Rectal smooth muscle tissue (tissue), 1 donor: ENCODE measurements at regions not wholly inside any gene's neighbourhood (a gene's known extent, or its start where the extent isn't known, plus 50 kb on each side); places are given as distances from the start of the nearest gene placed in this dataset.
A peak's percentile ranks its signal among the peaks of the same experiment; 100 is the strongest.

Experiments used
- H3K27ac ChIP-seq: one replicate; pipeline ENCODE4 v1.7.0; 2013; ENCODE audit warnings: low read depth, low read length, inconsistent platforms
- H3K27me3 ChIP-seq: one replicate; pipeline ENCODE4 v1.7.0; 2013; ENCODE audit warnings: low read length; ENCODE audit not compliant: control insufficient read depth, insufficient read depth
- H3K36me3 ChIP-seq: one replicate; pipeline ENCODE4 v1.7.0; 2013; ENCODE audit warnings: low read length; ENCODE audit not compliant: control insufficient read depth, insufficient read depth
- H3K4me1 ChIP-seq: one replicate; pipeline ENCODE4 v1.7.0; 2013; ENCODE audit warnings: low read length; ENCODE audit not compliant: control insufficient read depth, insufficient read depth
- H3K4me3 ChIP-seq: one replicate; pipeline ENCODE4 v1.7.0; 2013; ENCODE audit warnings: low read length
- H3K9ac ChIP-seq: one replicate; pipeline ENCODE4 v1.7.0; 2013; ENCODE audit warnings: low read length

- Histone ChIP-seq H3K4me3 (no peak overlapping the region), H3K9ac (no peak overlapping the region), H3K36me3 (no peaks in the 10 kb centered on the region), H3K27ac (no peak overlapping the region), H3K27me3 (no peaks in the 10 kb centered on the region), H3K4me1 (peaks cover 6% of the 10 kb centered on the region)
Observed at GRCh38 chr14:76583174-76583573, 178.1 kb upstream of the VASH1 start.

DNA sequence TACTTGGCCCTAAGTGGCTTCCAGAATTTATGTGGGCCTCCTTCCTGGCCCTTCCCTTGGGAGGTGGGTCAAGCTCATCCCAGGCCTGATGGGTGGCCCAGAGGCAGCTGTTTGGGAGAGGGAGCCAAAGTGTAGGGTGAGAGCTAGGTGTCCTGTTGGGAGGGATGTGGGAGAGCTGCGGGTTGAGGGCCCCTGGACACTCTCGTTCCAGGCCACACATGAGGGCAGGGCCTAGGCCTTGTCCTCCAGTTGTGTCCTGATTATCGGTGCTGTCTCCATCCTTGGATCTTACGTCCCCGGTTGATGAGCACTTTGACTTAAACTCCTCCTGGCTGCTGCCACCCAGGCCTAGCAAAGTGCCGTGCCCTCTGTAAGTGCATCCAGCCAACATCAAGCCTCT lies 177.5 kb upstream of the VASH1 start:
- no peak overlapping the region for H3K9ac ChIP-seq
- H3K4me3 ChIP-seq, result no peak overlapping the region
- peaks cover 6% of the 10 kb centered on the region for H3K4me1 ChIP-seq
- no peaks in the 10 kb centered on the region for H3K27me3 ChIP-seq
- H3K36me3 ChIP-seq, result no peaks in the 10 kb centered on the region
- no peak overlapping the region for H3K27ac ChIP-seq

- no peak overlapping the region for H3K9ac ChIP-seq
- H3K36me3 ChIP-seq, result no peaks in the 10 kb centered on the region
- no peak overlapping the region for H3K27ac ChIP-seq
- peaks cover 6% of the 10 kb centered on the region for H3K4me1 ChIP-seq
- no peaks in the 10 kb centered on the region for H3K27me3 ChIP-seq
- no peak overlapping the region for H3K4me3 ChIP-seq
Observed at GRCh38 chr14:76584271-76584702, 177.0 kb upstream of the VASH1 start.

GRCh38 chr14:76585616-76586015 lies 175.7 kb upstream of the VASH1 start:
- Histone ChIP-seq H3K4me1 (peaks cover 6% of the 10 kb centered on the region), H3K27ac (no peak overlapping the region), H3K9ac (no peak overlapping the region), H3K36me3 (no peaks in the 10 kb centered on the region), H3K27me3 (no peaks in the 10 kb centered on the region), H3K4me3 (no peak overlapping the region)

DNA sequence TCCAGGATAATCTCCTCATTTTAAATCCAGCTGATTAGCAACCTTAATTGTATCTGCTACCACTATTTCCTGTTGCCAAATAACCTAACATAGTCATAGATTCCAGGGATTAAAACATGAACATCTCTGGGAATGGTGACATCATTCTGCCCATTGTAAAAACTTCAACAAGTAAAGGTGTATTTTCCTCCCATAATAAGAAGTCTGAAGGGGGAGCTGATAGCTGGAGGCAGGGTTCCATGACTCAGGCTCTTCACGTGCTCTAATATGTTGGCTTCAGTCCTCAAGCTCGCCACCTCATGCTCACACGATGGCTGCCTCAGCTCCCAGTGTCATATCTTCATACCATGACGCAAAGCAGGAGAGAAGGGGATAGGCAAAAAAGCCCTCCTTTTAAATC lies 172.0 kb upstream of the VASH1 start:
- Histone ChIP-seq H3K4me1 (peaks cover 12% of the 10 kb centered on the region), H3K27ac (no peak overlapping the region), H3K9ac (no peak overlapping the region), H3K36me3 (no peaks in the 10 kb centered on the region), H3K27me3 (no peaks in the 10 kb centered on the region), H3K4me3 (no peak overlapping the region)

DNA sequence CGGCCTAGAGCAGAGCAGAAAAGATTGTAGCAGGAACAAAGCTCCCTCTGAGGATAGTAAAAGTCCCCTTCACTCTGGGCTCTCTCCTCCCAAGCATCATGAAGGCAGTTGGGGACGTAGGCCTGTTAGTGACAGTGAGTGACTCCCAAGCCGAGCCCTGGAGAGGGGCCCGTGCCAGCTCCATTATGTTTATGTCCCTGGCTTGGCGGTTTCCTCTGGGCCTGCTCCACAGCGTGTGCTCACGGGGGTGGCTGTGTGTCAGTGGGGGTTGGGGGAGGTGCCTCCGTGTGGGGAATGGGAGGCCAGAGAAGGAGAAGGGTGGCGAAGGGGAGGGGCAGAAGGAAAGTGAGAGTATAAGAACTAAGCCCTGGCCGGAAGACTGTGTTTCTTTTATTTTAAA lies 170.0 kb upstream of the VASH1 start:
- Histone ChIP-seq H3K4me3 (no peak overlapping the region), H3K27ac (peak overlapping the region; percentile 52), H3K9ac (no peak overlapping the region), H3K36me3 (no peaks in the 10 kb centered on the region), H3K4me1 (peaks cover 11% of the 10 kb centered on the region), H3K27me3 (no peaks in the 10 kb centered on the region)

GRCh38 chr14:76595266-76595665 lies 166.0 kb upstream of the VASH1 start:
- Histone ChIP-seq H3K27me3 (peaks cover 4% of the 10 kb centered on the region), H3K36me3 (no peaks in the 10 kb centered on the region), H3K27ac (no peak overlapping the region), H3K4me1 (peaks cover 16% of the 10 kb centered on the region), H3K9ac (no peak overlapping the region), H3K4me3 (no peak overlapping the region)

- Histone ChIP-seq H3K36me3 (no peaks in the 10 kb centered on the region), H3K4me3 (no peak overlapping the region), H3K4me1 (peaks cover 6% of the 10 kb centered on the region), H3K27ac (peak overlapping the region; percentile 15), H3K27me3 (peaks cover 4% of the 10 kb centered on the region), H3K9ac (no peak overlapping the region)
Observed at GRCh38 chr14:76597387-76597786, 163.9 kb upstream of the VASH1 start.

DNA sequence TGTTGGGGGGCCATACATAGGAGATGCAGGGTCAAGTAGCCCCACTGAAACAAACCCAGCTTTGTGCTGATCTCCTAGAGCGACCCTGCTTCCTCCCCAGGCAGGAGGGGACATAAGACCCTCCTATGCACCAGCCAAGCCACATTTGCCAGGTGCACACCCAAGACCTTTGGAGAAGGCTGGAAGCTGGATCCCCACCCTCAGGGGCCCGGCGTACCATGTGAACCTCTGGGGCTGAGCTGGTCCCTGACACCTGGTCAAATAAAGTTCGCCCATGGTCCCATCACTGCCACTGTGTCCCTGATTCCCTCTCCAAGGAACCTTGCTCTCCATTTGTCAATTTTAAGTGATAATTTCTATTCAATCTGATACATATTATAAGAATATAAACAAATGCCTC lies 162.1 kb upstream of the VASH1 start:
- H3K27ac ChIP-seq, result no peak overlapping the region

GRCh38 chr14:76599559-76600287 lies 161.5 kb upstream of the VASH1 start:
- Histone ChIP-seq H3K36me3 (no peaks in the 10 kb centered on the region), H3K27me3 (peaks cover 4% of the 10 kb centered on the region), H3K9ac (no peak overlapping the region), H3K4me1 (peaks cover 6% of the 10 kb centered on the region), H3K4me3 (no peak overlapping the region), H3K27ac (no peak overlapping the region)

More for the DNA sequence above, 162.1 kb upstream of the VASH1 start:
- peaks cover 4% of the 10 kb centered on the region for H3K27me3 ChIP-seq
- H3K9ac ChIP-seq, result no peak overlapping the region
- H3K4me1 ChIP-seq, result peaks cover 6% of the 10 kb centered on the region
- H3K36me3 ChIP-seq, result no peaks in the 10 kb centered on the region
- peak overlapping the region; percentile 12 for H3K4me3 ChIP-seq

- no peak overlapping the region for H3K27ac ChIP-seq
- no peaks in the 10 kb centered on the region for H3K36me3 ChIP-seq
- H3K4me3 ChIP-seq, result no peak overlapping the region
- no peak overlapping the region for H3K9ac ChIP-seq
- peaks cover 4% of the 10 kb centered on the region for H3K27me3 ChIP-seq
- H3K4me1 ChIP-seq, result peaks cover 1% of the 10 kb centered on the region
Observed at GRCh38 chr14:76603713-76604112, 157.6 kb upstream of the VASH1 start.

DNA sequence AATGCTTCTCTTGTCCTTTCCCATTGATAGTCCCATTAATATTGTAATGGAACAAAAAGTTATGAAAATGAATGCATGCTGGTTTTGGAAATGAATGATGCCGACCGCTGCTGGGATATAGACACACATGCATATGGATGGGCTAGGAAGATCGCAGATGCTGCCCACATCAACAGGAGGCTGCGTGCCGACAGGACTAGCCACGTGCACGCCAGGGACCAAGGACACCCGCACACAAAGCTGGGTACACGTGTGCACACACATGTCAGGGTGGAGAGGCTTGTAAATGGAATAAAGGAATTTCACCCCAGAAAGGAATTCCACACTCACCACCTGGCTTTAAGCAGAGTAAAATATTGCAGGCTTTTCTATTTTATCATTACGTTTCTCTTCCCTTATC lies 153.8 kb upstream of the VASH1 start:
- H3K36me3 ChIP-seq, result no peaks in the 10 kb centered on the region
- H3K4me1 ChIP-seq, result no peaks in the 10 kb centered on the region
- H3K4me3 ChIP-seq, result no peak overlapping the region
- no peak overlapping the region for H3K27ac ChIP-seq
- H3K9ac ChIP-seq, result no peak overlapping the region
- H3K27me3 ChIP-seq, result no peaks in the 10 kb centered on the region

- no peak overlapping the region for H3K4me3 ChIP-seq
- H3K9ac ChIP-seq, result no peak overlapping the region
- no peaks in the 10 kb centered on the region for H3K4me1 ChIP-seq
- no peaks in the 10 kb centered on the region for H3K36me3 ChIP-seq
- H3K27ac ChIP-seq, result no peak overlapping the region
- no peaks in the 10 kb centered on the region for H3K27me3 ChIP-seq
Observed at GRCh38 chr14:76612654-76613053, 148.6 kb upstream of the VASH1 start.
